CD14-positive monocyte (primary cell): ENCODE measurements at regions not wholly inside any gene's neighbourhood (a gene's known extent, or its start where the extent isn't known, plus 50 kb on each side); places are given as distances from the start of the nearest gene placed in this dataset.

ENCODE experiments used
- DNase-seq, 3 donors: peaks; one replicate each; pipeline ENCODE4 v3.0.0-alpha.2; 2011 to 2022
- H2AFZ ChIP-seq: 2 replicates; pipeline ENCODE4 v1.6.0; 2012; ENCODE audit warnings: mild to moderate bottlenecking, low read depth, low read length, inconsistent platforms; ENCODE audit not compliant: insufficient read depth, poor library complexity, severe bottlenecking
- H3K27ac ChIP-seq, 2 donors: 1 replicate in 1 of 2; 2 replicates in 1 of 2; pipeline ENCODE4 v1.5.1; 2012 to 2013; ENCODE audit warnings: low read length in 2 of 2, control low read depth in 1 of 2, inconsistent platforms in 1 of 2, low read depth in 1 of 2, mild to moderate bottlenecking in 1 of 2
- H3K27me3 ChIP-seq, 2 donors: one replicate each; pipeline versions ENCODE4 v1.6.0 to v1.6.1; 2011 to 2013; ENCODE audit warnings: low read length in 2 of 2; ENCODE audit not compliant: control insufficient read depth in 2 of 2, insufficient read depth in 2 of 2
- H3K36me3 ChIP-seq, 2 donors: replicated peaks in 1 of 2; 1 replicate in 1 of 2; 2 replicates in 1 of 2; pipeline versions ENCODE4 v1.5.1 to v1.6.1; 2012 to 2013; ENCODE audit warnings: low read length in 2 of 2, control low read depth in 1 of 2, inconsistent platforms in 1 of 2, mild to moderate bottlenecking in 1 of 2; ENCODE audit not compliant: insufficient read depth in 2 of 2, control insufficient read depth in 1 of 2
- H3K4me1 ChIP-seq, 2 donors: 1 replicate in 1 of 2; 2 replicates in 1 of 2; pipeline versions ENCODE4 v1.5.1 to v1.6.1; 2012 to 2013; ENCODE audit warnings: low read length in 2 of 2, control low read depth in 1 of 2, inconsistent platforms in 1 of 2, mild to moderate bottlenecking in 1 of 2, moderate library complexity in 1 of 2; ENCODE audit not compliant: insufficient read depth in 2 of 2, control insufficient read depth in 1 of 2
- H3K4me2 ChIP-seq: replicated peaks from 2 replicates; pipeline ENCODE3; 2012; ENCODE audit warnings: low read length, moderate library complexity, mild to moderate bottlenecking; ENCODE audit not compliant: poor library complexity, severe bottlenecking; ENCODE audit errors: extremely low read depth
- H3K4me3 ChIP-seq, 3 experiments: fragments of 200-600 bp in 1 of 3; sonication (generic) in 1 of 3; replicated peaks in 1 of 3; 1 replicate in 2 of 3; 2 replicates in 1 of 3; pipeline ENCODE4 v1.5.1; 2011 to 2013; ENCODE audit warnings: low read length in 3 of 3, mild to moderate bottlenecking in 3 of 3, control low read depth in 2 of 3, low read depth in 2 of 3, inconsistent platforms in 1 of 3, moderate library complexity in 1 of 3
- H3K79me2 ChIP-seq: 2 replicates; pipeline ENCODE4 v1.6.0; 2012; ENCODE audit warnings: mild to moderate bottlenecking, control low read depth, inconsistent platforms, low read length, moderate library complexity; ENCODE audit not compliant: insufficient read depth
- H3K9ac ChIP-seq: 2 replicates; pipeline ENCODE4 v1.6.0; 2017; ENCODE audit warnings: low read length, mild to moderate bottlenecking; ENCODE audit not compliant: insufficient read depth, poor library complexity, severe bottlenecking
- H3K9me3 ChIP-seq, 2 donors: replicated peaks in 1 of 2; 1 replicate in 1 of 2; 2 replicates in 1 of 2; pipeline versions ENCODE4 v1.5.1 to v1.6.1; 2012 to 2013; ENCODE audit warnings: low read length in 2 of 2, control low read depth in 1 of 2; ENCODE audit not compliant: control insufficient read depth in 1 of 2, insufficient read depth in 1 of 2
- H4K20me1 ChIP-seq: 2 replicates; pipeline ENCODE4 v1.6.0; 2012; ENCODE audit warnings: mild to moderate bottlenecking, low read length, control low read depth, moderate library complexity; ENCODE audit not compliant: insufficient read depth
- H3K27ac Mint-ChIP-seq, 7 donors: one replicate each; pipeline ENCODE4 v1.8.0; 2020; ENCODE audit warnings: mild to moderate bottlenecking in 7 of 7, mixed read lengths in 7 of 7, moderate library complexity in 6 of 7, inconsistent platforms in 2 of 7
- H3K27me3 Mint-ChIP-seq, 3 donors: one replicate each; pipeline ENCODE4 v1.8.0; 2021 to 2022; ENCODE audit warnings: low read depth in 3 of 3, mild to moderate bottlenecking in 3 of 3, mixed read lengths in 3 of 3, moderate library complexity in 3 of 3, inconsistent platforms in 1 of 3
- H3K36me3 Mint-ChIP-seq, 2 donors: one replicate each; pipeline ENCODE4 v1.8.0; 2020; ENCODE audit warnings: mixed read lengths in 2 of 2, inconsistent platforms in 1 of 2, mild to moderate bottlenecking in 1 of 2
- H3K4me1 Mint-ChIP-seq: one replicate; pipeline ENCODE4 v1.8.0; 2020; ENCODE audit warnings: mild to moderate bottlenecking, mixed read lengths
- H3K4me3 Mint-ChIP-seq, 2 donors: one replicate each; pipeline ENCODE4 v1.8.0; 2020; ENCODE audit warnings: mild to moderate bottlenecking in 2 of 2, mixed read lengths in 2 of 2, moderate library complexity in 1 of 2
- H3K9me3 Mint-ChIP-seq, 7 donors: one replicate each; pipeline ENCODE4 v1.8.0; 2020 to 2022; ENCODE audit warnings: mixed read lengths in 7 of 7, mild to moderate bottlenecking in 6 of 7, moderate library complexity in 6 of 7, inconsistent platforms in 2 of 7
- CTCF ChIP-seq: fragments of 200-600 bp; IDR thresholded peaks from one replicate; pipeline ENCODE4 v1.8.0; 2022; ENCODE audit warnings: antibody characterized with exemption, mild to moderate bottlenecking
- WGBS: methylation state at CpG from one replicate; pipeline ENCODE4 v1.1.5; 2013; ENCODE audit warnings: missing lambda C conversion rate; ENCODE audit not compliant: insufficient coverage; 5-methylcytosine and 5-hydroxymethylcytosine counted together
- intact Hi-C, 2 donors: fragments of 100-400 bp; cut with micrococcal nuclease; formaldehyde crosslinking; loops; one replicate each; pipeline versions ENCODE4 v1.15.0 to v1.15.1; 2023

GRCh38 chr12:93183940-93184671 is 193.6 kb upstream of the NUDT4 start:
- Mint-ChIP-seq H3K9me3 (peaks cover 0 to 2% (median 0%) of the 10 kb centered on the region in 7 donors), H3K27me3 (peaks cover 0 to 1% (median 0%) of the 10 kb centered on the region in 3 donors), H3K27ac (peak overlapping the region; percentile 92 to 97 (median 93)), H3K4me1 (peaks cover 45% of the 10 kb centered on the region), H3K4me3 (peak overlapping the region in 1 of 2 donors; percentile 77), H3K36me3 (peaks cover 0 to 2% of the 10 kb centered on the region in 2 donors)
- peak overlapping the region; percentile 39 for H3K9ac ChIP-seq
- WGBS: 28% methylated on average over 3 of the region's 5 CpGs
- H3K4me3 ChIP-seq: peak overlapping the region in 1 of 3 experiments; percentile 50
- H3K27ac ChIP-seq: peak overlapping the region; percentile 87 to 91
- H3K4me1 ChIP-seq: peaks cover 37 to 41% of the 10 kb centered on the region in 2 donors
- no peak for TF ChIP-seq CTCF
- H2AFZ ChIP-seq: peak overlapping the region; percentile 72
- H3K27me3 ChIP-seq: no peaks in the 10 kb centered on the region
- H3K36me3 ChIP-seq: no peaks in the 10 kb centered on the region
- no peaks in the 10 kb centered on the region for H3K79me2 ChIP-seq
- H3K4me2 ChIP-seq: peak overlapping the region; percentile 56
- no peaks in the 10 kb centered on the region for H3K9me3 ChIP-seq
- DNase-seq: peak; percentile 83 to 90 (median 85)
- no peaks in the 10 kb centered on the region for H4K20me1 ChIP-seq
- intact Hi-C loops: loop anchor here (5.0 to 10.0 kb wide), 3 partner anchors 42 to 89 kb away; no protein-coding TSS in a partner anchor

- Histone ChIP-seq H2AFZ (peak overlapping the region; percentile 72), H3K4me3 (peak overlapping the region in 1 of 3 experiments; percentile 26), H3K36me3 (no peaks in the 10 kb centered on the region), H3K4me1 (peaks cover 37 to 41% of the 10 kb centered on the region in 2 donors), H3K4me2 (peak overlapping the region; percentile 56), H3K9ac (peak overlapping the region; percentile 39), H3K27me3 (no peaks in the 10 kb centered on the region), H3K79me2 (no peaks in the 10 kb centered on the region), H3K9me3 (no peaks in the 10 kb centered on the region), H3K27ac (peak overlapping the region; percentile 87 to 91), H4K20me1 (no peaks in the 10 kb centered on the region)
- Mint-ChIP-seq H3K27ac (peak overlapping the region; percentile 92 to 97 (median 93)), H3K9me3 (peaks cover 0 to 2% (median 0%) of the 10 kb centered on the region in 7 donors), H3K27me3 (peaks cover 0 to 1% (median 0%) of the 10 kb centered on the region in 3 donors), H3K36me3 (peaks cover 0 to 2% of the 10 kb centered on the region in 2 donors), H3K4me1 (peaks cover 45% of the 10 kb centered on the region), H3K4me3 (peak overlapping the region in 1 of 2 donors; percentile 77)
- intact Hi-C loops: loop anchor here (5.0 to 10.0 kb wide), 3 partner anchors 43 to 90 kb away; no protein-coding TSS in a partner anchor
- no peak for DNase-seq
- TF ChIP-seq CTCF: no peak
- WGBS: 0% methylated on average over 1 of the region's 3 CpGs
These were observed 192.9 kb upstream of the NUDT4 start for GRCh38 chr12:93184672-93185368.
